GM12865 (cell line): ENCODE measurements at regions not wholly inside any gene's neighbourhood (a gene's known extent, or its start where the extent isn't known, plus 50 kb on each side); places are given as distances from the start of the nearest gene placed in this dataset.

ENCODE experiments used
- DNase-seq: peaks from one replicate; pipeline ENCODE4 v3.0.0; 2010; ENCODE audit warnings: low read depth
- H3K4me3 ChIP-seq: 2 replicates; pipeline ENCODE4 v1.5.1; 2011; ENCODE audit warnings: mild to moderate bottlenecking, low read depth, low read length, control low read depth
- CTCF ChIP-seq: IDR thresholded peaks from 2 replicates; pipeline ENCODE4 v1.5.1; 2011; ENCODE audit warnings: low read length, control low read depth, low read depth, inconsistent platforms; ENCODE audit not compliant: insufficient read depth; ENCODE audit errors: missing control alignments

- H3K4me3 ChIP-seq, result no peak overlapping the region
- DNase-seq, result no peak
- TF ChIP-seq CTCF, result no peak
Observed at GRCh38 chr9:16325966-16326365, 544.5 kb downstream of the BNC2 start.

GRCh38 chr9:16328349-16328748 is 542.1 kb downstream of the BNC2 start:
- no peak for TF ChIP-seq CTCF
- no peak overlapping the region for H3K4me3 ChIP-seq
- no peak for DNase-seq

GRCh38 chr9:16329671-16330113 is 540.8 kb downstream of the BNC2 start:
- no peak for DNase-seq
- no peak overlapping the region for H3K4me3 ChIP-seq
- TF ChIP-seq CTCF, result no peak

GRCh38 chr9:16331031-16331430 is 539.4 kb downstream of the BNC2 start:
- no peak for TF ChIP-seq CTCF
- H3K4me3 ChIP-seq, result no peak overlapping the region
- DNase-seq, result no peak

- TF ChIP-seq CTCF, result no peak
- no peak overlapping the region for H3K4me3 ChIP-seq
- no peak for DNase-seq
Observed at GRCh38 chr9:16331527-16331926, 538.9 kb downstream of the BNC2 start.

GRCh38 chr9:16333691-16334090 is 536.8 kb downstream of the BNC2 start:
- no peak for TF ChIP-seq CTCF
- DNase-seq, result no peak
- no peak overlapping the region for H3K4me3 ChIP-seq

GRCh38 chr9:16335788-16336580 is 534.5 kb downstream of the BNC2 start:
- peak; percentile 13 for DNase-seq

More at GRCh38 chr9:16335788-16336580, 534.5 kb downstream of the BNC2 start:
- no peak overlapping the region for H3K4me3 ChIP-seq
- no peak for TF ChIP-seq CTCF
